K562 (cell line): ENCODE measurements at regions not wholly inside any gene's neighbourhood (a gene's known extent, or its start where the extent isn't known, plus 50 kb on each side); places are given as distances from the start of the nearest gene placed in this dataset.
A peak's percentile ranks its signal among the peaks of the same experiment; 100 is the strongest.

Experiments
- CEBPG ChIP-seq, 3 experiments: fragments of 200-800 bp in 1 of 3; sonication (Bioruptor generic) in 1 of 3; sonication (generic) in 1 of 3; formaldehyde crosslinking in 1 of 3; IDR thresholded peaks in 2 of 3; conservative IDR thresholded peaks in 1 of 3; 2 replicates each; pipeline versions ENCODE4 v1.6.1 to v1.8.0; 2016 to 2022; ENCODE audit warnings: missing compliant biosample characterization in 2 of 3, missing genetic modification characterization in 2 of 3, mild to moderate bottlenecking in 1 of 3, missing genetic modification reagents in 1 of 3
- DIDO1 ChIP-seq: fragments of 450-650 bp; IDR thresholded peaks from 2 replicates; pipeline ENCODE4 v1.6.1; 2016; ENCODE audit warnings: low read depth, missing biosample characterization, missing genetic modification characterization
- FOXA3 ChIP-seq, 2 experiments: fragments of 450-650 bp in 1 of 2; sonication (generic) in 1 of 2; formaldehyde crosslinking; IDR thresholded peaks in 1 of 2; conservative IDR thresholded peaks in 1 of 2; 2 replicates each; pipeline versions ENCODE4 v1.4.0 to v1.8.0; 2020 to 2022; ENCODE audit warnings: mild to moderate bottlenecking in 2 of 2, missing genetic modification reagents in 1 of 2
- ILF3 ChIP-seq: fragments of 450-650 bp; IDR thresholded peaks from 2 replicates; pipeline ENCODE4 v1.6.1; 2018; ENCODE audit warnings: antibody characterized with exemption, mild to moderate bottlenecking, moderate library complexity, borderline replicate concordance
- KAT2B ChIP-seq: IDR thresholded peaks from one replicate; pipeline ENCODE4 v1.6.1; 2012; ENCODE audit warnings: low read depth, mild to moderate bottlenecking, control low read depth, inconsistent platforms, low read length, moderate library complexity
- L3MBTL2 ChIP-seq: fragments of 450-650 bp; IDR thresholded peaks from 2 replicates; pipeline ENCODE4 v1.6.1; 2016; ENCODE audit warnings: mild to moderate bottlenecking, moderate library complexity
- MEF2D ChIP-seq: conservative IDR thresholded peaks from 2 replicates; pipeline ENCODE4 v1.6.1; 2016; ENCODE audit warnings: low read depth, missing genetic modification characterization, missing compliant biosample characterization
- MYBL2 ChIP-seq, 2 experiments: fragments of 450-650 bp in 1 of 2; sonication (generic) in 1 of 2; formaldehyde crosslinking in 1 of 2; IDR thresholded peaks; 2 replicates each; pipeline versions ENCODE4 v1.6.1 to v1.8.1; 2017 to 2022; ENCODE audit warnings: borderline replicate concordance in 1 of 2, inconsistent platforms in 1 of 2, low read depth in 1 of 2, mild to moderate bottlenecking in 1 of 2, missing genetic modification reagents in 1 of 2, moderate library complexity in 1 of 2
- SP2 ChIP-seq: IDR thresholded peaks from 2 replicates; pipeline ENCODE4 v1.6.1; 2011; ENCODE audit warnings: mild to moderate bottlenecking, low read depth, low read length, moderate library complexity; ENCODE audit not compliant: poor library complexity, severe bottlenecking; ENCODE audit errors: extremely low read depth
- TAF1 ChIP-seq: IDR thresholded peaks from 2 replicates; pipeline ENCODE4 v1.6.1; 2011; ENCODE audit warnings: mild to moderate bottlenecking, low read length, moderate library complexity; ENCODE audit not compliant: insufficient read depth, control insufficient read depth, severe bottlenecking; ENCODE audit errors: extremely low read depth
- ZNF76 ChIP-seq: fragments of 250-450 bp; sonication (Bioruptor Pico); IDR thresholded peaks from 2 replicates; pipeline ENCODE4 v1.4.0; 2020; ENCODE audit warnings: mild to moderate bottlenecking, moderate library complexity, borderline replicate concordance
- TF ChIP-seq, protein P1 (sequence below): fragments of 450-650 bp; IDR thresholded peaks from 2 replicates; pipeline ENCODE4 v1.6.1; 2016
- TF ChIP-seq, protein P2 (sequence below): fragments of 450-650 bp; formaldehyde crosslinking; conservative IDR thresholded peaks from 2 replicates; pipeline ENCODE4 v1.4.0; 2022; ENCODE audit warnings: mild to moderate bottlenecking, missing genetic modification characterization
- TF ChIP-seq, protein P3 (sequence below): sonication (generic); formaldehyde crosslinking; IDR thresholded peaks from 2 replicates; pipeline ENCODE4 v1.8.0; 2022; ENCODE audit warnings: mild to moderate bottlenecking, missing genetic modification reagents
- TF ChIP-seq, protein P4 (sequence below): fragments of 450-650 bp; IDR thresholded peaks from 2 replicates; pipeline ENCODE4 v1.6.1; 2016; ENCODE audit warnings: low read depth, mild to moderate bottlenecking, moderate library complexity
- TF ChIP-seq, protein P5 (sequence below): fragments of 250-450 bp; sonication (Bioruptor Pico); IDR thresholded peaks from 2 replicates; pipeline ENCODE4 v1.4.0; 2020

DNA sequence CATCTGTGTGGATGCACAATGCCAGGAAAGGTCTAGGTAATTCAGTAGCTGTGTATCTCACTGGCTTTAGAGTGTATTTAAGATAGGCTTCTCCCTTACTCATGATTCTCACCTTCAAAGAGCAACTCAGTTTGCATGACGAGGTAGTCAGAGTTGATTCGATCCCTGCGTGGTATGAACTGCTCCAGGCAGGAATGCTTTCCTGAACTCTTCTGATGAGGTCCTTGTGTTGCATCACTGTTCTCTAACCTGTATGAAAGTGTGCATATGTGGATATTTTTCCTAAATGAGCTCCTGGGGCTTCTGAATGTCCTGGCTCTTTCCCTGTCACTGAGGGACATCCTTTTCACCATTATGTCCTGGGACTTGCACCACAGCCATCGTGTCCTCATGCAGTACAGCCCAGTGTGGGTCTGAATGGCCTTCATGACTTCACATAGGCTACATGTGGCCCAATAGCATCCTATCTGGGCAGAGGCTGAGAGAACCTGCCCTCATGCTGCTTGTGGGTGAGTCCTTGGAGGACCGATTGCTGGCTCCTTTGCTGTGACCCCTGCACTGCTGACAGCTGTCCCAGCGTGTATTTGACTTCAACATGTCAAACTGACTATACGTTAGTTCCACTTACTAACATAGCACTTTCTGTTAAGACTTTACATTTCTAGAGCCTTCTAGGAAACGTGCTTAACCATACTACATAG lies 65.3 kb upstream of the WDR1 start (continued):
- TF ChIP-seq, protein P1, sequence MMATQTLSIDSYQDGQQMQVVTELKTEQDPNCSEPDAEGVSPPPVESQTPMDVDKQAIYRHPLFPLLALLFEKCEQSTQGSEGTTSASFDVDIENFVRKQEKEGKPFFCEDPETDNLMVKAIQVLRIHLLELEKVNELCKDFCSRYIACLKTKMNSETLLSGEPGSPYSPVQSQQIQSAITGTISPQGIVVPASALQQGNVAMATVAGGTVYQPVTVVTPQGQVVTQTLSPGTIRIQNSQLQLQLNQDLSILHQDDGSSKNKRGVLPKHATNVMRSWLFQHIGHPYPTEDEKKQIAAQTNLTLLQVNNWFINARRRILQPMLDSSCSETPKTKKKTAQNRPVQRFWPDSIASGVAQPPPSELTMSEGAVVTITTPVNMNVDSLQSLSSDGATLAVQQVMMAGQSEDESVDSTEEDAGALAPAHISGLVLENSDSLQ, result no peak
- TF ChIP-seq, protein P2, sequence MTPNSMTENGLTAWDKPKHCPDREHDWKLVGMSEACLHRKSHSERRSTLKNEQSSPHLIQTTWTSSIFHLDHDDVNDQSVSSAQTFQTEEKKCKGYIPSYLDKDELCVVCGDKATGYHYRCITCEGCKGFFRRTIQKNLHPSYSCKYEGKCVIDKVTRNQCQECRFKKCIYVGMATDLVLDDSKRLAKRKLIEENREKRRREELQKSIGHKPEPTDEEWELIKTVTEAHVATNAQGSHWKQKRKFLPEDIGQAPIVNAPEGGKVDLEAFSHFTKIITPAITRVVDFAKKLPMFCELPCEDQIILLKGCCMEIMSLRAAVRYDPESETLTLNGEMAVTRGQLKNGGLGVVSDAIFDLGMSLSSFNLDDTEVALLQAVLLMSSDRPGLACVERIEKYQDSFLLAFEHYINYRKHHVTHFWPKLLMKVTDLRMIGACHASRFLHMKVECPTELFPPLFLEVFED (CRISPR knock-in tag), result no peak
- peak; percentile 47 for TF ChIP-seq MEF2D (tag)
- TF ChIP-seq CEBPG (CRISPR knock-in tag; IDR thresholded peaks at IDR 0.05), result peak; percentile 52; the same call in 1 of the 2 replicates
- TF ChIP-seq CEBPG (tag; conservative IDR thresholded peaks at IDR 0.05 in 1 of 2, IDR thresholded peaks at IDR 0.05 in 1 of 2), result peak; percentile 65 to 72
- no peak for TF ChIP-seq MYBL2 (IDR thresholded peaks at IDR 0.05; ENCODE audit: low read depth)
- no peak for TF ChIP-seq MYBL2 (CRISPR knock-in tag; IDR thresholded peaks at IDR 0.05; ENCODE audit: borderline replicate concordance)
- TF ChIP-seq, protein P3, sequence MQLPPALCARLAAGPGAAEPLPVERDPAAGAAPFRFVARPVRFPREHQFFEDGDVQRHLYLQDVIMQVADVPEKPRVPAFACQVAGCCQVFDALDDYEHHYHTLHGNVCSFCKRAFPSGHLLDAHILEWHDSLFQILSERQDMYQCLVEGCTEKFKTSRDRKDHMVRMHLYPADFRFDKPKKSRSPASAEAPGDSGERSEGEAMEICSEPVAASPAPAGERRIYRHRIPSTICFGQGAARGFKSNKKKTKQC, result no peak; the same call in 1 of the 2 replicates
- TF ChIP-seq L3MBTL2, result no peak; the same call in 1 of the 2 replicates
- no peak for TF ChIP-seq DIDO1
- TF ChIP-seq TAF1, result no peak
- TF ChIP-seq ZNF76 (CRISPR knock-in tag), result no peak
- TF ChIP-seq, protein P4, sequence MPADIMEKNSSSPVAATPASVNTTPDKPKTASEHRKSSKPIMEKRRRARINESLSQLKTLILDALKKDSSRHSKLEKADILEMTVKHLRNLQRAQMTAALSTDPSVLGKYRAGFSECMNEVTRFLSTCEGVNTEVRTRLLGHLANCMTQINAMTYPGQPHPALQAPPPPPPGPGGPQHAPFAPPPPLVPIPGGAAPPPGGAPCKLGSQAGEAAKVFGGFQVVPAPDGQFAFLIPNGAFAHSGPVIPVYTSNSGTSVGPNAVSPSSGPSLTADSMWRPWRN, result no peak
- TF ChIP-seq ILF3, result no peak
- TF ChIP-seq KAT2B, result no peak
- no peak for TF ChIP-seq FOXA3 (CRISPR knock-in tag; conservative IDR thresholded peaks at IDR 0.05 in 1 of 2, IDR thresholded peaks at IDR 0.05 in 1 of 2)
- no peak for TF ChIP-seq SP2
- TF ChIP-seq, protein P5, sequence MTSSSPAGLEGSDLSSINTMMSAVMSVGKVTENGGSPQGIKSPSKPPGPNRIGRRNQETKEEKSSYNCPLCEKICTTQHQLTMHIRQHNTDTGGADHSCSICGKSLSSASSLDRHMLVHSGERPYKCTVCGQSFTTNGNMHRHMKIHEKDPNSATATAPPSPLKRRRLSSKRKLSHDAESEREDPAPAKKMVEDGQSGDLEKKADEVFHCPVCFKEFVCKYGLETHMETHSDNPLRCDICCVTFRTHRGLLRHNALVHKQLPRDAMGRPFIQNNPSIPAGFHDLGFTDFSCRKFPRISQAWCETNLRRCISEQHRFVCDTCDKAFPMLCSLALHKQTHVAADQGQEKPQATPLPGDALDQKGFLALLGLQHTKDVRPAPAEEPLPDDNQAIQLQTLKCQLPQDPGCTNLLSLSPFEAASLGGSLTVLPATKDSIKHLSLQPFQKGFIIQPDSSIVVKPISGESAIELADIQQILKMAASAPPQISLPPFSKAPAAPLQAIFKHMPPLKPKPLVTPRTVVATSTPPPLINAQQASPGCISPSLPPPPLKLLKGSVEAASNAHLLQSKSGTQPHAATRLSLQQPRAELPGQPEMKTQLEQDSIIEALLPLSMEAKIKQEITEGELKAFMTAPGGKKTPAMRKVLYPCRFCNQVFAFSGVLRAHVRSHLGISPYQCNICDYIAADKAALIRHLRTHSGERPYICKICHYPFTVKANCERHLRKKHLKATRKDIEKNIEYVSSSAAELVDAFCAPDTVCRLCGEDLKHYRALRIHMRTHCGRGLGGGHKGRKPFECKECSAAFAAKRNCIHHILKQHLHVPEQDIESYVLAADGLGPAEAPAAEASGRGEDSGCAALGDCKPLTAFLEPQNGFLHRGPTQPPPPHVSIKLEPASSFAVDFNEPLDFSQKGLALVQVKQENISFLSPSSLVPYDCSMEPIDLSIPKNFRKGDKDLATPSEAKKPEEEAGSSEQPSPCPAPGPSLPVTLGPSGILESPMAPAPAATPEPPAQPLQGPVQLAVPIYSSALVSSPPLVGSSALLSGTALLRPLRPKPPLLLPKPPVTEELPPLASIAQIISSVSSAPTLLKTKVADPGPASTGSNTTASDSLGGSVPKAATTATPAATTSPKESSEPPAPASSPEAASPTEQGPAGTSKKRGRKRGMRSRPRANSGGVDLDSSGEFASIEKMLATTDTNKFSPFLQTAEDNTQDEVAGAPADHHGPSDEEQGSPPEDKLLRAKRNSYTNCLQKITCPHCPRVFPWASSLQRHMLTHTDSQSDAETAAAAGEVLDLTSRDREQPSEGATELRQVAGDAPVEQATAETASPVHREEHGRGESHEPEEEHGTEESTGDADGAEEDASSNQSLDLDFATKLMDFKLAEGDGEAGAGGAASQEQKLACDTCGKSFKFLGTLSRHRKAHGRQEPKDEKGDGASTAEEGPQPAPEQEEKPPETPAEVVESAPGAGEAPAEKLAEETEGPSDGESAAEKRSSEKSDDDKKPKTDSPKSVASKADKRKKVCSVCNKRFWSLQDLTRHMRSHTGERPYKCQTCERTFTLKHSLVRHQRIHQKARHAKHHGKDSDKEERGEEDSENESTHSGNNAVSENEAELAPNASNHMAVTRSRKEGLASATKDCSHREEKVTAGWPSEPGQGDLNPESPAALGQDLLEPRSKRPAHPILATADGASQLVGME (CRISPR knock-in tag), result 0 out of 2 replicates have a peak, but pooled peaks have one; percentile 8
